ENCODE measurements at regions not wholly inside any gene's neighbourhood (a gene's known extent, or its start where the extent isn't known, plus 50 kb on each side); places are given as distances from the start of the nearest gene placed in this dataset.

GRCh38 chr3:68123231-68123630 lies 468.8 kb upstream of the SUCLG2 start:
- Histone ChIP-seq H3K36me3 (ENCODE audit: control insufficient read depth, insufficient read depth, low read length) (no peaks in the 10 kb centered on the region), H3K27me3 (replicated peaks; ENCODE audit: control insufficient read depth, insufficient read depth, low read length) (no peaks in the 10 kb centered on the region), H3K9me3 (no peaks in the 10 kb centered on the region), H3K4me1 (no peaks in the 10 kb centered on the region), H3K4me3 (ENCODE audit: low read depth, low read length) (no peak overlapping the region)
- intact Hi-C loops (cut with micrococcal nuclease; ENCODE audit: unreplicated experiment): no loop called here
- H3K36me3 Mint-ChIP-seq (ENCODE audit: insufficient read depth, unreplicated experiment): no peaks in the 10 kb centered on the region
- POLR2A ChIA-PET: no interaction called here
- H3K9me3 Mint-ChIP-seq (ENCODE audit: unreplicated experiment): peaks cover 10% of the 10 kb centered on the region
- no peak for TF ChIP-seq CTCF (IDR thresholded peaks at IDR 0.05; ENCODE audit: insufficient read depth in 1 of 2, low read depth in 1 of 2, low read length in 1 of 2, severe bottlenecking in 1 of 2, unreplicated experiment in 1 of 2)
- no TSS peak for BruUV-seq (replicated peaks)
- no peak overlapping the region for H3K27ac Mint-ChIP-seq (ENCODE audit: unreplicated experiment)
- no peaks in the 10 kb centered on the region for H3K4me1 Mint-ChIP-seq (ENCODE audit: low read depth, unreplicated experiment)
- CTCF ChIA-PET: no interaction called here
- no peak overlapping the region for H3K4me3 Mint-ChIP-seq (ENCODE audit: unreplicated experiment)
- peaks cover 12% of the 10 kb centered on the region for H3K27me3 Mint-ChIP-seq (ENCODE audit: insufficient read depth, unreplicated experiment)
- DNase-seq: no peak

GRCh38 chr3:68121287-68121686 lies 466.9 kb upstream of the SUCLG2 start:
- no peak overlapping the region for H3K27ac Mint-ChIP-seq (ENCODE audit: unreplicated experiment)

GRCh38 chr3:68116580-68116979 lies 462.2 kb upstream of the SUCLG2 start:
- H3K9me3 ChIP-seq: no peaks in the 10 kb centered on the region
- H3K27me3 ChIP-seq (replicated peaks; ENCODE audit: control insufficient read depth, insufficient read depth, low read length): no peaks in the 10 kb centered on the region
- no peak overlapping the region for H3K4me3 Mint-ChIP-seq (ENCODE audit: unreplicated experiment)
- no peaks in the 10 kb centered on the region for H3K4me1 ChIP-seq
- no peaks in the 10 kb centered on the region for H3K36me3 Mint-ChIP-seq (ENCODE audit: insufficient read depth, unreplicated experiment)
- H3K4me3 ChIP-seq (ENCODE audit: low read depth, low read length): no peak overlapping the region
- H3K27me3 Mint-ChIP-seq (ENCODE audit: insufficient read depth, unreplicated experiment): peaks cover 15% of the 10 kb centered on the region
- CTCF ChIA-PET: no interaction called here
- no peak overlapping the region for H3K27ac Mint-ChIP-seq (ENCODE audit: unreplicated experiment)
- TF ChIP-seq CTCF (IDR thresholded peaks at IDR 0.05; ENCODE audit: insufficient read depth in 1 of 2, low read depth in 1 of 2, low read length in 1 of 2, severe bottlenecking in 1 of 2, unreplicated experiment in 1 of 2): no peak
- no peaks in the 10 kb centered on the region for H3K9me3 Mint-ChIP-seq (ENCODE audit: unreplicated experiment)
- BruUV-seq (replicated peaks): no TSS peak
- intact Hi-C loops (cut with micrococcal nuclease; ENCODE audit: unreplicated experiment): no loop called here
- no peak for DNase-seq
- H3K36me3 ChIP-seq (ENCODE audit: control insufficient read depth, insufficient read depth, low read length): no peaks in the 10 kb centered on the region
- no peaks in the 10 kb centered on the region for H3K4me1 Mint-ChIP-seq (ENCODE audit: low read depth, unreplicated experiment)
- POLR2A ChIA-PET: no interaction called here

More at GRCh38 chr3:68121287-68121686, 466.9 kb upstream of the SUCLG2 start:
- no TSS peak for BruUV-seq (replicated peaks)
- H3K4me1 ChIP-seq: no peaks in the 10 kb centered on the region
- CTCF ChIA-PET: no interaction called here
- H3K27me3 ChIP-seq (replicated peaks; ENCODE audit: control insufficient read depth, insufficient read depth, low read length): no peaks in the 10 kb centered on the region
- TF ChIP-seq CTCF (IDR thresholded peaks at IDR 0.05; ENCODE audit: insufficient read depth in 1 of 2, low read depth in 1 of 2, low read length in 1 of 2, severe bottlenecking in 1 of 2, unreplicated experiment in 1 of 2): no peak
- no peak for DNase-seq
- no peaks in the 10 kb centered on the region for H3K4me1 Mint-ChIP-seq (ENCODE audit: low read depth, unreplicated experiment)
- no peaks in the 10 kb centered on the region for H3K36me3 Mint-ChIP-seq (ENCODE audit: insufficient read depth, unreplicated experiment)
- H3K4me3 ChIP-seq (ENCODE audit: low read depth, low read length): no peak overlapping the region
- intact Hi-C loops (cut with micrococcal nuclease; ENCODE audit: unreplicated experiment): no loop called here
- POLR2A ChIA-PET: no interaction called here
- H3K9me3 ChIP-seq: no peaks in the 10 kb centered on the region
- peaks cover 10% of the 10 kb centered on the region for H3K27me3 Mint-ChIP-seq (ENCODE audit: insufficient read depth, unreplicated experiment)
- H3K4me3 Mint-ChIP-seq (ENCODE audit: unreplicated experiment): no peak overlapping the region
- no peaks in the 10 kb centered on the region for H3K36me3 ChIP-seq (ENCODE audit: control insufficient read depth, insufficient read depth, low read length)
- no peaks in the 10 kb centered on the region for H3K9me3 Mint-ChIP-seq (ENCODE audit: unreplicated experiment)
